Fibroblast of peridontal ligament (primary cell): ENCODE measurements at regions not wholly inside any gene's neighbourhood (a gene's known extent, or its start where the extent isn't known, plus 50 kb on each side); places are given as distances from the start of the nearest gene placed in this dataset.

ENCODE experiments used
- DNase-seq: peaks from one replicate; pipeline ENCODE4 v3.0.0-alpha.2; 2010; ENCODE audit errors: extremely low read depth

GRCh38 chr6:90753820-90754643 is 167.2 kb upstream of the MAP3K7 start:
- no peak for DNase-seq

- DNase-seq = no peak
Measured at GRCh38 chr6:90739802-90740201, 152.9 kb upstream of the MAP3K7 start.

- DNase-seq = no peak
Measured at GRCh38 chr6:90739339-90739738, 152.5 kb upstream of the MAP3K7 start.

- DNase-seq = no peak
Measured at GRCh38 chr6:90730151-90730673, 143.3 kb upstream of the MAP3K7 start.

GRCh38 chr6:90729057-90729456 is 142.2 kb upstream of the MAP3K7 start:
- no peak for DNase-seq

GRCh38 chr6:90722648-90723047 is 135.8 kb upstream of the MAP3K7 start:
- no peak for DNase-seq

- no peak for DNase-seq
Measured at GRCh38 chr6:90720404-90720803, 133.5 kb upstream of the MAP3K7 start.

- no peak for DNase-seq
Measured at GRCh38 chr6:90719321-90720195, 132.7 kb upstream of the MAP3K7 start.

- DNase-seq = no peak
Measured at GRCh38 chr6:90716376-90716775, 129.5 kb upstream of the MAP3K7 start.

GRCh38 chr6:90715093-90715655 is 128.3 kb upstream of the MAP3K7 start:
- DNase-seq = no peak

- DNase-seq = no peak
Measured at GRCh38 chr6:90714319-90714718, 127.4 kb upstream of the MAP3K7 start.

GRCh38 chr6:90712114-90712513 is 125.2 kb upstream of the MAP3K7 start:
- no peak for DNase-seq

- no peak for DNase-seq
Measured at GRCh38 chr6:90709431-90709996, 122.6 kb upstream of the MAP3K7 start.

GRCh38 chr6:90708206-90708737 is 121.4 kb upstream of the MAP3K7 start:
- no peak for DNase-seq

- DNase-seq = no peak
Measured at GRCh38 chr6:90707246-90707645, 120.4 kb upstream of the MAP3K7 start.

- no peak for DNase-seq
Measured at GRCh38 chr6:90703336-90703735, 116.5 kb upstream of the MAP3K7 start.

GRCh38 chr6:90701926-90702325 is 115.1 kb upstream of the MAP3K7 start:
- DNase-seq = no peak

GRCh38 chr6:90701146-90701781 is 114.4 kb upstream of the MAP3K7 start:
- no peak for DNase-seq

GRCh38 chr6:90695316-90695715 is 108.4 kb upstream of the MAP3K7 start:
- no peak for DNase-seq

- DNase-seq = no peak
Measured at GRCh38 chr6:90694802-90695201, 107.9 kb upstream of the MAP3K7 start.

GRCh38 chr6:90691823-90692222 is 105.0 kb upstream of the MAP3K7 start:
- no peak for DNase-seq
